Left lung (tissue), 4 donors: ENCODE measurements at regions not wholly inside any gene's neighbourhood (a gene's known extent, or its start where the extent isn't known, plus 50 kb on each side); places are given as distances from the start of the nearest gene placed in this dataset.

ENCODE experiments used
- ATAC-seq: fragments of 200-7000 bp; cut with Tn5 transposase; one replicate; pipeline ENCODE4 v1.9.1; 2020; ENCODE audit warnings: moderate library complexity
- DNase-seq, 4 donors: peaks; one replicate each; pipeline ENCODE4 v3.0.0-alpha.2; 2013 to 2020
- H3K27ac ChIP-seq, 2 donors: fragments of 200-600 bp; sonication (generic) in 1 of 2; one replicate each; pipeline versions ENCODE4 v1.5.0 to v1.8.0; 2020 to 2021
- H3K27me3 ChIP-seq, 2 donors: fragments of 200-600 bp; sonication (generic) in 1 of 2; one replicate each; pipeline versions ENCODE4 v1.5.0 to v1.8.0; 2020 to 2021
- H3K36me3 ChIP-seq, 2 donors: fragments of 200-600 bp; sonication (generic) in 1 of 2; one replicate each; pipeline versions ENCODE4 v1.5.0 to v1.8.0; 2020 to 2021
- H3K4me1 ChIP-seq, 2 donors: fragments of 200-600 bp; one replicate each; pipeline ENCODE4 v1.8.0; 2021
- H3K4me3 ChIP-seq, 2 donors: fragments of 200-600 bp; sonication (generic) in 1 of 2; one replicate each; pipeline versions ENCODE4 v1.5.0 to v1.8.0; 2020 to 2021; ENCODE audit warnings: mild to moderate bottlenecking in 1 of 2
- H3K9me3 ChIP-seq, 2 donors: fragments of 200-600 bp; sonication (generic) in 1 of 2; one replicate each; pipeline versions ENCODE4 v1.5.0 to v1.8.0; 2020 to 2021
- CTCF ChIP-seq, 2 donors: fragments of 200-600 bp; sonication (generic) in 1 of 2; IDR thresholded peaks; one replicate each; pipeline versions ENCODE4 v1.5.0 to v1.8.0; 2021; ENCODE audit warnings: antibody characterized with exemption in 2 of 2
- intact Hi-C, 2 donors: fragments of 100-400 bp; cut with DNase I; formaldehyde crosslinking; loops; one replicate each; pipeline versions ENCODE4 v1.11.2 to v1.14.2; 2022
- donor health status: DM: no; HTN: yes; CAD: no.
- donor health status: DM: no; HTN: no; CAD: no.

GRCh38 chr2:13201924-13202323 is 485.2 kb downstream of the TRIB2 start:
- ATAC-seq = no peak
- no peaks in the 10 kb centered on the region for H3K27me3 ChIP-seq
- H3K36me3 ChIP-seq = no peaks in the 10 kb centered on the region
- no peak overlapping the region for H3K27ac ChIP-seq
- no peak for DNase-seq
- H3K4me3 ChIP-seq = no peak overlapping the region
- peaks cover 0 to 5% of the 10 kb centered on the region in 2 donors for H3K9me3 ChIP-seq
- no peak for TF ChIP-seq CTCF (IDR thresholded peaks at IDR 0.05)
- H3K4me1 ChIP-seq = no peaks in the 10 kb centered on the region
- intact Hi-C loops = no loop called here

- intact Hi-C loops = no loop called here
- no peaks in the 10 kb centered on the region for H3K4me1 ChIP-seq
- no peak overlapping the region for H3K4me3 ChIP-seq
- DNase-seq (no peak), ATAC-seq (no peak)
- H3K36me3 ChIP-seq = no peaks in the 10 kb centered on the region
- no peak for TF ChIP-seq CTCF (IDR thresholded peaks at IDR 0.05)
- no peaks in the 10 kb centered on the region for H3K27me3 ChIP-seq
- H3K27ac ChIP-seq = no peak overlapping the region
- H3K9me3 ChIP-seq = peaks cover 0 to 10% of the 10 kb centered on the region in 2 donors
Measured at GRCh38 chr2:13212115-13212514, 495.4 kb downstream of the TRIB2 start.

GRCh38 chr2:13218205-13218604 is 501.5 kb downstream of the TRIB2 start:
- DNase-seq (no peak), ATAC-seq (no peak)
- Histone ChIP-seq H3K36me3 (no peaks in the 10 kb centered on the region), H3K27me3 (no peaks in the 10 kb centered on the region), H3K9me3 (no peaks in the 10 kb centered on the region), H3K4me3 (no peak overlapping the region), H3K27ac (no peak overlapping the region), H3K4me1 (no peaks in the 10 kb centered on the region)
- TF ChIP-seq CTCF (IDR thresholded peaks at IDR 0.05) = no peak
- intact Hi-C loops = no loop called here

GRCh38 chr2:13227578-13227977 is 510.8 kb downstream of the TRIB2 start:
- intact Hi-C loops = no loop called here
- H3K36me3 ChIP-seq = no peaks in the 10 kb centered on the region
- no peak for DNase-seq
- H3K27ac ChIP-seq = no peak overlapping the region
- TF ChIP-seq CTCF (IDR thresholded peaks at IDR 0.05) = no peak
- ATAC-seq = no peak
- H3K27me3 ChIP-seq = no peaks in the 10 kb centered on the region
- no peak overlapping the region for H3K4me3 ChIP-seq
- no peaks in the 10 kb centered on the region for H3K4me1 ChIP-seq
- no peaks in the 10 kb centered on the region for H3K9me3 ChIP-seq

GRCh38 chr2:13230221-13230620 is 513.5 kb downstream of the TRIB2 start:
- Histone ChIP-seq H3K9me3 (no peaks in the 10 kb centered on the region), H3K36me3 (no peaks in the 10 kb centered on the region), H3K27me3 (no peaks in the 10 kb centered on the region), H3K27ac (no peak overlapping the region), H3K4me3 (no peak overlapping the region), H3K4me1 (no peaks in the 10 kb centered on the region)
- intact Hi-C loops = no loop called here
- ATAC-seq = no peak
- TF ChIP-seq CTCF (IDR thresholded peaks at IDR 0.05) = no peak
- no peak for DNase-seq
